ENCODE measurements at regions not wholly inside any gene's neighbourhood (a gene's known extent, or its start where the extent isn't known, plus 50 kb on each side); places are given as distances from the start of the nearest gene placed in this dataset.

DNA sequence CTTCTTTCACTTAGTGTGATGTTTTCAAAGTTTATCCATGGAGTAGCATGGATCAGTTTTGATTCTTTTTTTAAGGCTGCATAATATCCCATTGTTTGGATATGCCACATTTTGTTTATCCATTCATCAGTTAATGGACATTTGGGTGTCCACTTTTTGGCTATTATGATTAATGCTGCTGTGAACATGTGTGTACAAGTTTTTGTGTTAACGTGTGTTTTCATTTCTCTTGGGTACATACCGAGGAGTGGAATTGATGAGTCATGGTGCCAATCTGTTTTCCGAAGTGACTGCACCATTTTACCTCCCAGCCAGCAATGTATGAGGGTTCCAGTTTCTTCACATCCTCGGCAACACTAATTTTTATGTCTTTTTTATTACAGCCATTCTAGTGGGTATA, 78.4 kb upstream of the CCDC28A start:
- TF ChIP-seq ZNF274 (IDR thresholded peaks at IDR 0.05; ENCODE audit: low read depth, low read length) = no peak
- TF ChIP-seq YY1 (IDR thresholded peaks at IDR 0.05; ENCODE audit: insufficient read depth, insufficient read length) = no peak
- TF ChIP-seq SUZ12 (IDR thresholded peaks at IDR 0.05; ENCODE audit: extremely low read depth, insufficient read depth, insufficient read length) = no peak

Measured in NT2/D1 (cell line).